ENCODE measurements at regions not wholly inside any gene's neighbourhood (a gene's known extent, or its start where the extent isn't known, plus 50 kb on each side); places are given as distances from the start of the nearest gene placed in this dataset.

DNA sequence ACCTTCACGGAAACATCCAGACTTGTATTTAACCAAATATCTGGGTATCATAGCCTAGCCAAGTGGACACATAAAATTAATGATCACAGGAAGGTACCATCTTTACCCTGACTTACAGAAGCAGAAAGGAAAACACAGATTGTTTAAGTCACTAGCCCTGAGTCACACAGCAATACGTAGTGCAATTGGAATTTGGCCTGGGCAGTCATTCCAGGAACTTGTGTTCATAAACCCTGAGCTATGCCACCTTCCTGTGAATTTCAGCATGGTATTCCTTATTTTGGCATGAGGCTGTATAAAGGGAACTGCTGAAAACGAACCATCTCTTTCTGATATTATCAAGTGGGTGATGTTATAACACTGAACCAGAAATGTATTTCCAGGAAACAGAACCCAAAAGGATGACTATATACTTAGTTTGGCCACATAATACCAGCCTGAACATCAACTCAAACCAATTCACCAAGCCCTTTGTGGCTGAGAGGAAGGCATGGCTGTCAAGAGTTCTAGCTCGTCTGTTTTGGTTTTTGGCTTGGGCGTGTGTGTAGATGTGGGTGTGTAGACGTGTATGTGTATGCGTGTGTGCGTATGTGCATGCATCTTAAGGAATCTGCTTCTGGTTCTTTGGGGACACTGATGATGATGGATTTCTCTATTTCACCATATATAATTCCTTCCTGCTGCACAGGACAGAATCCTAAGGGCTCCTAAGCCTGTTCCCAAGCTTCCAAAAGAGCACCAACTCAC lies 533.4 kb upstream of the ID2 start:
- DNase-seq (no peak), ATAC-seq (no peak)
- Histone ChIP-seq H3K27ac (no peak overlapping the region), H3K4me3 (no peak overlapping the region), H3K4me1 (peaks cover 7 to 13% of the 10 kb centered on the region in 2 donors), H3K36me3 (no peaks in the 10 kb centered on the region), H3K9me3 (no peaks in the 10 kb centered on the region), H3K27me3 (no peaks in the 10 kb centered on the region)
- in situ Hi-C loops (cut with MboI; ENCODE audit: low sequenced_read_pairs in 4 of 4): no loop called here
- intact Hi-C loops (cut with DNase I; ENCODE audit: low total_unique reads): loop anchor here (10.0 kb wide), 1 partner anchor 536 kb away; the partner anchor contains the start of gene ID2
- no peak for TF ChIP-seq POLR2A (IDR thresholded peaks at IDR 0.05)
- TF ChIP-seq CTCF (IDR thresholded peaks at IDR 0.05 in 4 of 5, conservative IDR thresholded peaks at IDR 0.05 in 1 of 5): no peak

DNA sequence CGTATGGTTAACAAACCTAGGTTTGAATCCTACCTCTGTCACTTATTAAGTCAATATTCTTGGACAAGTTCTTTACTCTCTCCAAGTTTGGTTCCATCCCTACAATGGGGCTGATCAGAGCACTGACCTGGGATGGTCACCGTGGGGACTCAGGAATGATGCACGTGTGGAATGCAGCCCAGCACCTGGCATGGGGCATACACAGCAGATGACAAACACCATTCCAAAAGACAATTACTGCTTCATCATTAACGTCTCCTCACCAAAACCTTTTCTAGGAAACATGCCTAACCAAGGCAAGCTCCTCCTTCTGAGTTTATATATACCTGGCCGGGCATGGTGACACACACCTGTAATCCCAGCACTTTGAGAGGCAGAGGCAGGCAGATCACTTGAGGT lies 532.9 kb upstream of the ID2 start:
- no peak overlapping the region for H3K4me3 ChIP-seq
- intact Hi-C loops (cut with DNase I; ENCODE audit: low total_unique reads) (loop anchor here (10.0 kb wide), 1 partner anchor 536 kb away; the partner anchor contains the start of gene ID2), in situ Hi-C loops (cut with MboI; ENCODE audit: low sequenced_read_pairs in 4 of 4) (no loop called here)
- peaks cover 7 to 13% of the 10 kb centered on the region in 2 donors for H3K4me1 ChIP-seq
- H3K36me3 ChIP-seq: no peaks in the 10 kb centered on the region
- H3K27me3 ChIP-seq: no peaks in the 10 kb centered on the region
- TF ChIP-seq POLR2A (IDR thresholded peaks at IDR 0.05) (no peak), CTCF (IDR thresholded peaks at IDR 0.05 in 4 of 5, conservative IDR thresholded peaks at IDR 0.05 in 1 of 5) (no peak)
- ATAC-seq (no peak), DNase-seq (no peak)
- H3K9me3 ChIP-seq: no peaks in the 10 kb centered on the region
- H3K27ac ChIP-seq: no peak overlapping the region

- in situ Hi-C loops (cut with MboI; ENCODE audit: low sequenced_read_pairs in 4 of 4): no loop called here
- Histone ChIP-seq H3K36me3 (no peaks in the 10 kb centered on the region), H3K27ac (no peak overlapping the region), H3K27me3 (no peaks in the 10 kb centered on the region), H3K4me1 (peaks cover 7 to 13% of the 10 kb centered on the region in 2 donors), H3K9me3 (no peaks in the 10 kb centered on the region), H3K4me3 (no peak overlapping the region)
- TF ChIP-seq POLR2A (IDR thresholded peaks at IDR 0.05) (no peak), CTCF (IDR thresholded peaks at IDR 0.05 in 4 of 5, conservative IDR thresholded peaks at IDR 0.05 in 1 of 5) (no peak)
- intact Hi-C loops (cut with DNase I; ENCODE audit: low total_unique reads): loop anchor here (10.0 kb wide), 1 partner anchor 535 kb away; the partner anchor contains the start of gene ID2
- DNase-seq: no peak
- ATAC-seq: no peak
Measured at GRCh38 chr2:8149985-8150539, 531.8 kb upstream of the ID2 start.

GRCh38 chr2:8151888-8152287 lies 530.0 kb upstream of the ID2 start:
- intact Hi-C loops (cut with DNase I; ENCODE audit: low total_unique reads) (no loop called here), in situ Hi-C loops (cut with MboI; ENCODE audit: low sequenced_read_pairs in 4 of 4) (no loop called here)
- Histone ChIP-seq H3K36me3 (no peaks in the 10 kb centered on the region), H3K27me3 (no peaks in the 10 kb centered on the region), H3K9me3 (no peaks in the 10 kb centered on the region), H3K27ac (no peak overlapping the region), H3K4me1 (peaks cover under 1 to 2% of the 10 kb centered on the region in 2 donors), H3K4me3 (no peak overlapping the region)
- no peak for DNase-seq
- TF ChIP-seq POLR2A (IDR thresholded peaks at IDR 0.05) (no peak), CTCF (IDR thresholded peaks at IDR 0.05 in 4 of 5, conservative IDR thresholded peaks at IDR 0.05 in 1 of 5) (no peak)
- no peak for ATAC-seq
